K562 (cell line): ENCODE measurements at regions not wholly inside any gene's neighbourhood (a gene's known extent, or its start where the extent isn't known, plus 50 kb on each side); places are given as distances from the start of the nearest gene placed in this dataset.

Source experiments
- ATAC-seq: fragments of 200-7000 bp; cut with Tn5 transposase; 3 replicates; pipeline ENCODE4 v1.9.1; 2020; ENCODE audit warnings: moderate library complexity
- BruUV-seq: library from RNA; stranded (reverse); fragments of 400-500 nt; replicated peaks from 2 replicates; lab custom pipeline; 2021; lab: Mats Ljungman, UMichigan
- CTCF ChIA-PET: fragments of 300-600 bp; formaldehyde crosslinking; extraction: SDS; loops from one replicate; lab custom pipeline; 2021; ENCODE audit warnings: low intra/inter-chr PET ratio; lab: Yijun Ruan, JAX
- POLR2A ChIA-PET: fragments of 300-600, 350-650 bp; sonication (Branson Sonifier 250); formaldehyde crosslinking; extraction: SDS; loops from one replicate; lab custom pipeline; 2021; ENCODE audit warnings: antibody characterized with exemption, inconsistent platforms; lab: Yijun Ruan, JAX
- DNase-seq, 4 experiments: peaks; one replicate each; pipeline versions ENCODE4 v3.0.0 to v3.0.0-alpha.2; 2011 to 2018; ENCODE audit warnings: low spot score in 3 of 4, mixed read lengths in 3 of 4; ENCODE audit errors: extremely low read depth in 1 of 4
- FAIRE-seq: peaks from 2 replicates; lab custom pipeline; 2011; peaks lifted over from hg19 to GRCh38; lab: Jason Lieb, UNC
- H2AFZ ChIP-seq: 2 replicates; pipeline ENCODE4 v1.6.0; 2011; ENCODE audit warnings: low read depth, low read length, control low read depth, inconsistent platforms
- H3K27ac ChIP-seq: fragments of 200-600 bp; 3 replicates; pipeline ENCODE4 v1.8.0; 2011; ENCODE audit warnings: low read depth, mild to moderate bottlenecking, control low read depth, inconsistent platforms, low read length, moderate library complexity, mixed read lengths; ENCODE audit errors: extremely low read depth
- H3K27me3 ChIP-seq, 2 experiments: fragments of 300-600 bp in 1 of 2; 2 replicates in 1 of 2; 3 replicates in 1 of 2; pipeline versions ENCODE4 v1.6.0 to v1.8.0; 2011; ENCODE audit warnings: inconsistent platforms in 2 of 2, low read length in 2 of 2, mild to moderate bottlenecking in 1 of 2, mixed read lengths in 1 of 2, moderate library complexity in 1 of 2; ENCODE audit not compliant: control insufficient read depth in 2 of 2, insufficient read depth in 2 of 2
- H3K36me3 ChIP-seq: fragments of 300-600 bp; 3 replicates; pipeline ENCODE4 v1.8.0; 2011; ENCODE audit warnings: mild to moderate bottlenecking, low read length, inconsistent platforms; ENCODE audit not compliant: control insufficient read depth, insufficient read depth
- H3K4me1 ChIP-seq, 2 experiments: fragments of 200-600 bp in 1 of 2; replicated peaks in 1 of 2; 2 replicates in 1 of 2; 3 replicates in 1 of 2; pipeline versions ENCODE4 v1.5.1 to v1.8.0; 2011; ENCODE audit warnings: inconsistent platforms in 2 of 2, low read length in 2 of 2, mild to moderate bottlenecking in 1 of 2, mixed read lengths in 1 of 2, moderate library complexity in 1 of 2; ENCODE audit not compliant: control insufficient read depth in 2 of 2, insufficient read depth in 2 of 2
- H3K4me2 ChIP-seq: 2 replicates; pipeline ENCODE4 v1.6.1; 2011; ENCODE audit warnings: low read length, control low read depth, inconsistent platforms, mixed read lengths; ENCODE audit not compliant: insufficient read depth
- H3K4me3 ChIP-seq: fragments of 200-600 bp; sonication (generic), shearing (Covaris generic); 2 replicates; pipeline ENCODE4 v1.5.1; 2016; ENCODE audit warnings: control low read depth, inconsistent platforms
- H3K79me2 ChIP-seq: fragments of 200-600 bp; 3 replicates; pipeline ENCODE4 v1.8.0; 2011; ENCODE audit warnings: low read length, inconsistent platforms; ENCODE audit not compliant: control insufficient read depth, insufficient read depth
- H3K9ac ChIP-seq, 2 experiments: 2 replicates each; pipeline versions ENCODE4 v1.6.0 to v1.6.1; 2011; ENCODE audit warnings: low read depth in 2 of 2, low read length in 2 of 2, control low read depth in 1 of 2, inconsistent platforms in 1 of 2, mild to moderate bottlenecking in 1 of 2, mixed read lengths in 1 of 2; ENCODE audit not compliant: insufficient read depth in 1 of 2
- H3K9me1 ChIP-seq: one replicate; pipeline ENCODE4 v1.6.0; 2011; ENCODE audit warnings: inconsistent platforms, mild to moderate bottlenecking, low read length, moderate library complexity; ENCODE audit not compliant: control insufficient read depth, insufficient read depth
- H3K9me3 ChIP-seq: replicated peaks from 2 replicates; pipeline ENCODE4 v1.5.1; 2011; ENCODE audit warnings: low read depth, low read length, inconsistent platforms; ENCODE audit not compliant: control insufficient read depth, insufficient read depth
- H4K20me1 ChIP-seq: replicated peaks from 2 replicates; pipeline ENCODE4 v1.6.1; 2011; ENCODE audit warnings: low read length, inconsistent platforms, mixed read lengths; ENCODE audit not compliant: control insufficient read depth, insufficient read depth
- C11orf30 ChIP-seq: fragments of 450-650 bp; IDR thresholded peaks from 2 replicates; pipeline ENCODE4 v1.6.1; 2016; ENCODE audit warnings: low read depth, mild to moderate bottlenecking
- GATAD2B ChIP-seq: fragments of 450-650 bp; IDR thresholded peaks from 2 replicates; pipeline ENCODE4 v1.6.1; 2017; ENCODE audit warnings: mild to moderate bottlenecking, borderline replicate concordance
- ILF3 ChIP-seq: fragments of 450-650 bp; IDR thresholded peaks from 2 replicates; pipeline ENCODE4 v1.6.1; 2018; ENCODE audit warnings: antibody characterized with exemption, mild to moderate bottlenecking, moderate library complexity, borderline replicate concordance
- KDM1A ChIP-seq, 2 experiments: fragments of 450-650 bp; IDR thresholded peaks; 2 replicates each; pipeline ENCODE4 v1.6.1; 2016; ENCODE audit warnings: mild to moderate bottlenecking in 2 of 2
- MED1 ChIP-seq: sonication (generic); formaldehyde crosslinking; IDR thresholded peaks from 2 replicates; pipeline ENCODE4 v1.8.1; 2023; ENCODE audit warnings: missing genetic modification reagents, borderline replicate concordance
- ZNF140 ChIP-seq: fragments of 250-450 bp; sonication (Bioruptor Pico); IDR thresholded peaks from 2 replicates; pipeline ENCODE4 v1.8.0; 2021; ENCODE audit warnings: moderate library complexity, mild to moderate bottlenecking, inconsistent platforms
- ZNF583 ChIP-seq: fragments of 250-450 bp; sonication (Bioruptor Pico); IDR thresholded peaks from 2 replicates; pipeline ENCODE4 v1.4.0; 2020
- ZNF764 ChIP-seq: fragments of 250-450 bp; sonication (Bioruptor Pico); IDR thresholded peaks from 2 replicates; pipeline ENCODE4 v1.4.0; 2020; ENCODE audit warnings: low read depth, mild to moderate bottlenecking, moderate library complexity
- in situ Hi-C: fragments of 300-500 bp; cut with MboI; formaldehyde crosslinking; loops from 4 replicates; pipeline ENCODE4 v1.15.0; 2018; ENCODE audit warnings: inconsistent platforms, mixed read lengths
- intact Hi-C: fragments of 100-400 bp; cut with micrococcal nuclease; formaldehyde crosslinking; loops from 2 replicates; pipeline ENCODE4 v1.14.2; 2022
- TF ChIP-seq, protein P1 (sequence below): fragments of 200-800 bp; sonication (Bioruptor generic); IDR thresholded peaks from 2 replicates; pipeline ENCODE4 v1.6.1; 2017; ENCODE audit warnings: missing genetic modification characterization, missing compliant biosample characterization
- TF ChIP-seq, protein P2 (sequence below): IDR thresholded peaks from 3 replicates; pipeline ENCODE4 v1.6.1; 2011; ENCODE audit warnings: borderline replicate concordance, mild to moderate bottlenecking; ENCODE audit not compliant: insufficient read length, insufficient read depth
- TF ChIP-seq, protein P3 (sequence below): sonication (generic); formaldehyde crosslinking; IDR thresholded peaks from 2 replicates; pipeline ENCODE4 v1.8.0; 2023; ENCODE audit warnings: missing genetic modification reagents, mild to moderate bottlenecking, borderline replicate concordance
- TF ChIP-seq, protein P4 (sequence below): sonication (generic); formaldehyde crosslinking; IDR thresholded peaks from 2 replicates; pipeline ENCODE4 v1.8.0; 2022; ENCODE audit warnings: missing genetic modification reagents, mild to moderate bottlenecking, moderate library complexity, borderline replicate concordance

DNA sequence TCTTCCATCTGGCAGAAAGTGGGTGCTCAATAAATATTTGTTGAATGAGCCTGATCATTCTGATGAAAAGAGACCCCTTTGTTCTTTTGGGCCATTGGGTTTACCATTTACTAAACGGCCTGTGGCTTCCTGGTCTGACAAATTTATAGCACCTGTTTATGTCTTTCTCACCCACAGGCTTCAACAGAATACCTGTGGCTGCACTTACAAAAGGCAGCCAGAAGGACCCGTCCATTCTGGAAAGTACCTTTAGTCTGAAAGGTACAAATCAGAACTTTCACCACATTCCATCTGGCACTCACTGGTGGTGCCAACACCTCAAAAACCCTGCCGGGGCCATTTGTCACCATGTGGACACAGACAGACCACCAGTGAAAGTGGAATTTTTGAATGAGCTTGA is 167.5 kb downstream of the ETAA1 start (continued):
- TF ChIP-seq, protein P1, sequence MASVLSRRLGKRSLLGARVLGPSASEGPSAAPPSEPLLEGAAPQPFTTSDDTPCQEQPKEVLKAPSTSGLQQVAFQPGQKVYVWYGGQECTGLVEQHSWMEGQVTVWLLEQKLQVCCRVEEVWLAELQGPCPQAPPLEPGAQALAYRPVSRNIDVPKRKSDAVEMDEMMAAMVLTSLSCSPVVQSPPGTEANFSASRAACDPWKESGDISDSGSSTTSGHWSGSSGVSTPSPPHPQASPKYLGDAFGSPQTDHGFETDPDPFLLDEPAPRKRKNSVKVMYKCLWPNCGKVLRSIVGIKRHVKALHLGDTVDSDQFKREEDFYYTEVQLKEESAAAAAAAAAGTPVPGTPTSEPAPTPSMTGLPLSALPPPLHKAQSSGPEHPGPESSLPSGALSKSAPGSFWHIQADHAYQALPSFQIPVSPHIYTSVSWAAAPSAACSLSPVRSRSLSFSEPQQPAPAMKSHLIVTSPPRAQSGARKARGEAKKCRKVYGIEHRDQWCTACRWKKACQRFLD: no peak
- TF ChIP-seq, protein P2, sequence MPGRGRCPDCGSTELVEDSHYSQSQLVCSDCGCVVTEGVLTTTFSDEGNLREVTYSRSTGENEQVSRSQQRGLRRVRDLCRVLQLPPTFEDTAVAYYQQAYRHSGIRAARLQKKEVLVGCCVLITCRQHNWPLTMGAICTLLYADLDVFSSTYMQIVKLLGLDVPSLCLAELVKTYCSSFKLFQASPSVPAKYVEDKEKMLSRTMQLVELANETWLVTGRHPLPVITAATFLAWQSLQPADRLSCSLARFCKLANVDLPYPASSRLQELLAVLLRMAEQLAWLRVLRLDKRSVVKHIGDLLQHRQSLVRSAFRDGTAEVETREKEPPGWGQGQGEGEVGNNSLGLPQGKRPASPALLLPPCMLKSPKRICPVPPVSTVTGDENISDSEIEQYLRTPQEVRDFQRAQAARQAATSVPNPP: no peak

DNA sequence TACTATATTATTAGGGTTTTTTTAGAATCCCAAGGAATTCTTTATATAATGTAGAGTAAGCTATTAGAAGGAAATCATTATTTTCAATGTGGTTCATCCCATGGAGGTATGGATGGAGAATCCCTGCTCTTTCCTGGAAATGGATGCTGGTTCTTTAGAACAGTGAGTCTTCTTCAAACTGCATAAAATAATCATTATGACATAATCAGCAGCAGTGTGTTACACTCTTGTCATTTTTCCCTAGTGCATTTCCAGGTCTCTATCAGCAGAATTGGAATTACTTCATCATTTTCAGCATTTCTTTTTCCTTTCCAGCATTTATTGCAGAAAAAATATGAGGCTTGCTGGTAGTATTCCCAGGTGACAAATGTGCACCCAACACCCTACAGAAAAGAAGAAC is 168.1 kb downstream of the ETAA1 start:
- no peaks in the 10 kb centered on the region for H3K79me2 ChIP-seq
- H2AFZ ChIP-seq: no peak overlapping the region
- H3K27me3 ChIP-seq: no peaks in the 10 kb centered on the region
- DNase-seq (no peak), ATAC-seq (no peak), FAIRE-seq (no peak)
- CTCF ChIA-PET: no interaction called here
- H3K9ac ChIP-seq: no peak overlapping the region
- no peak overlapping the region for H3K27ac ChIP-seq
- H4K20me1 ChIP-seq: no peaks in the 10 kb centered on the region
- no TSS peak for BruUV-seq
- H3K4me2 ChIP-seq: no peak overlapping the region
- H3K36me3 ChIP-seq: no peaks in the 10 kb centered on the region
- POLR2A ChIA-PET: no interaction called here
- H3K4me1 ChIP-seq: no peaks in the 10 kb centered on the region
- in situ Hi-C loops: no loop called here
- no peaks in the 10 kb centered on the region for H3K9me3 ChIP-seq
- H3K4me3 ChIP-seq: no peak overlapping the region
- intact Hi-C loops: no loop called here
- no peaks in the 10 kb centered on the region for H3K9me1 ChIP-seq
- TF ChIP-seq ZNF583 (CRISPR knock-in tag) (no peak), ZNF764 (CRISPR knock-in tag) (no peak), KDM1A (IDR thresholded peaks at IDR 0.05) (no peak), C11orf30 (no peak), ZNF140 (CRISPR knock-in tag) (no peak), GATAD2B (no peak), ILF3 (no peak), MED1 (CRISPR knock-in tag) (no peak)
- TF ChIP-seq, protein P3, sequence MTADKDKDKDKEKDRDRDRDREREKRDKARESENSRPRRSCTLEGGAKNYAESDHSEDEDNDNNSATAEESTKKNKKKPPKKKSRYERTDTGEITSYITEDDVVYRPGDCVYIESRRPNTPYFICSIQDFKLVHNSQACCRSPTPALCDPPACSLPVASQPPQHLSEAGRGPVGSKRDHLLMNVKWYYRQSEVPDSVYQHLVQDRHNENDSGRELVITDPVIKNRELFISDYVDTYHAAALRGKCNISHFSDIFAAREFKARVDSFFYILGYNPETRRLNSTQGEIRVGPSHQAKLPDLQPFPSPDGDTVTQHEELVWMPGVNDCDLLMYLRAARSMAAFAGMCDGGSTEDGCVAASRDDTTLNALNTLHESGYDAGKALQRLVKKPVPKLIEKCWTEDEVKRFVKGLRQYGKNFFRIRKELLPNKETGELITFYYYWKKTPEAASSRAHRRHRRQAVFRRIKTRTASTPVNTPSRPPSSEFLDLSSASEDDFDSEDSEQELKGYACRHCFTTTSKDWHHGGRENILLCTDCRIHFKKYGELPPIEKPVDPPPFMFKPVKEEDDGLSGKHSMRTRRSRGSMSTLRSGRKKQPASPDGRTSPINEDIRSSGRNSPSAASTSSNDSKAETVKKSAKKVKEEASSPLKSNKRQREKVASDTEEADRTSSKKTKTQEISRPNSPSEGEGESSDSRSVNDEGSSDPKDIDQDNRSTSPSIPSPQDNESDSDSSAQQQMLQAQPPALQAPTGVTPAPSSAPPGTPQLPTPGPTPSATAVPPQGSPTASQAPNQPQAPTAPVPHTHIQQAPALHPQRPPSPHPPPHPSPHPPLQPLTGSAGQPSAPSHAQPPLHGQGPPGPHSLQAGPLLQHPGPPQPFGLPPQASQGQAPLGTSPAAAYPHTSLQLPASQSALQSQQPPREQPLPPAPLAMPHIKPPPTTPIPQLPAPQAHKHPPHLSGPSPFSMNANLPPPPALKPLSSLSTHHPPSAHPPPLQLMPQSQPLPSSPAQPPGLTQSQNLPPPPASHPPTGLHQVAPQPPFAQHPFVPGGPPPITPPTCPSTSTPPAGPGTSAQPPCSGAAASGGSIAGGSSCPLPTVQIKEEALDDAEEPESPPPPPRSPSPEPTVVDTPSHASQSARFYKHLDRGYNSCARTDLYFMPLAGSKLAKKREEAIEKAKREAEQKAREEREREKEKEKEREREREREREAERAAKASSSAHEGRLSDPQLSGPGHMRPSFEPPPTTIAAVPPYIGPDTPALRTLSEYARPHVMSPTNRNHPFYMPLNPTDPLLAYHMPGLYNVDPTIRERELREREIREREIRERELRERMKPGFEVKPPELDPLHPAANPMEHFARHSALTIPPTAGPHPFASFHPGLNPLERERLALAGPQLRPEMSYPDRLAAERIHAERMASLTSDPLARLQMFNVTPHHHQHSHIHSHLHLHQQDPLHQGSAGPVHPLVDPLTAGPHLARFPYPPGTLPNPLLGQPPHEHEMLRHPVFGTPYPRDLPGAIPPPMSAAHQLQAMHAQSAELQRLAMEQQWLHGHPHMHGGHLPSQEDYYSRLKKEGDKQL (CRISPR knock-in tag): no peak
- TF ChIP-seq, protein P4, sequence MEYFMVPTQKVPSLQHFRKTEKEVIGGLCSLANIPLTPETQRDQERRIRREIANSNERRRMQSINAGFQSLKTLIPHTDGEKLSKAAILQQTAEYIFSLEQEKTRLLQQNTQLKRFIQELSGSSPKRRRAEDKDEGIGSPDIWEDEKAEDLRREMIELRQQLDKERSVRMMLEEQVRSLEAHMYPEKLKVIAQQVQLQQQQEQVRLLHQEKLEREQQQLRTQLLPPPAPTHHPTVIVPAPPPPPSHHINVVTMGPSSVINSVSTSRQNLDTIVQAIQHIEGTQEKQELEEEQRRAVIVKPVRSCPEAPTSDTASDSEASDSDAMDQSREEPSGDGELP (CRISPR knock-in tag): no peak
